ENCODE measurements at regions not wholly inside any gene's neighbourhood (a gene's known extent, or its start where the extent isn't known, plus 50 kb on each side); places are given as distances from the start of the nearest gene placed in this dataset.

DNA sequence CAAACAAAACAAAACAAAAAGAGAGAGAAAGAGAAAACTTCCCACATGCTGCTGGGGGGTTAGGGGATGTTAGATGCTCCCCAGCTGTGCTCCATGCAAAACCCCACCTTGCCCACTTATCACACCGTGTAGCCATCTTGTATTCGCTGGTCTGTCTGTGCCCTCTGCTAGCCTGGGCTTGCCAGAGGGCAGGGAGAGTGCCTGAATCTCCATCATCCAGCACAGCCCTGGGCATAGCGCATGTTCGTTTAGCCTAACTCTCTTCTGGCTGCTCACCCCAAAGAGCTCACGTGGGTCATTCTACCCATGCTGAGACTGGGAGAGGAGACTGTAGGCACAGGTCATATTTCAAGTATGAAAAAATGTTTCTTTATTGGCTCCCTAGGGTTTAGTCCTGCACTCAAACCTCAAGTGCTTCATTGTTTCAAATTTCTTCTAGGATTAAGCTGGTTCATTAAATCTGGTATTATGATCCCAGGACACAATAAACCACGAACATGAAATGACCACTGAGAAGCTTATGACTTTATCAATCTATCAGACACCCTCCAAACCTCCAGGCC is 100.5 kb downstream of the KCNF1 start:
- TF ChIP-seq NFRKB (IDR thresholded peaks at IDR 0.05) (no peak), FOXK2 (IDR thresholded peaks at IDR 0.05) (no peak), SUZ12 (IDR thresholded peaks at IDR 0.05) (no peak), SP1 (IDR thresholded peaks at IDR 0.05) (no peak), FOXM1 (IDR thresholded peaks at IDR 0.05; ENCODE audit: borderline replicate concordance) (no peak)

All from HEK293T (cell line).